Glutamatergic neuron (in vitro differentiated cells): ENCODE measurements at regions not wholly inside any gene's neighbourhood (a gene's known extent, or its start where the extent isn't known, plus 50 kb on each side); places are given as distances from the start of the nearest gene placed in this dataset.

Source experiments
- DNase-seq: peaks from one replicate; pipeline ENCODE4 v3.0.0; 2022
- H3K27ac Mint-ChIP-seq: one replicate; pipeline ENCODE4 v1.8.0; 2020; ENCODE audit warnings: mild to moderate bottlenecking, mixed read lengths, inconsistent platforms; ENCODE audit not compliant: unreplicated experiment
- H3K27me3 Mint-ChIP-seq: one replicate; pipeline ENCODE4 v1.8.0; 2020; ENCODE audit warnings: mild to moderate bottlenecking, moderate library complexity, mixed read lengths, inconsistent platforms; ENCODE audit not compliant: unreplicated experiment
- H3K36me3 Mint-ChIP-seq: one replicate; pipeline ENCODE4 v1.8.0; 2020; ENCODE audit warnings: mild to moderate bottlenecking, mixed read lengths, inconsistent platforms; ENCODE audit not compliant: unreplicated experiment
- H3K4me1 Mint-ChIP-seq: one replicate; pipeline ENCODE4 v1.8.0; 2020; ENCODE audit warnings: mild to moderate bottlenecking, low read depth, mixed read lengths, inconsistent platforms; ENCODE audit not compliant: unreplicated experiment
- H3K4me3 Mint-ChIP-seq: one replicate; pipeline ENCODE4 v1.8.0; 2020; ENCODE audit warnings: mild to moderate bottlenecking, mixed read lengths, inconsistent platforms; ENCODE audit not compliant: unreplicated experiment
- H3K9me3 Mint-ChIP-seq: one replicate; pipeline ENCODE4 v1.8.0; 2020; ENCODE audit warnings: mild to moderate bottlenecking, moderate library complexity, mixed read lengths, inconsistent platforms; ENCODE audit not compliant: unreplicated experiment
- TF ChIP-seq, protein P1 (sequence below): fragments of 200-600 bp; sonication (generic); IDR thresholded peaks from one replicate; pipeline ENCODE4 v1.5.0; 2021; ENCODE audit not compliant: partially characterized antibody, unreplicated experiment

DNA sequence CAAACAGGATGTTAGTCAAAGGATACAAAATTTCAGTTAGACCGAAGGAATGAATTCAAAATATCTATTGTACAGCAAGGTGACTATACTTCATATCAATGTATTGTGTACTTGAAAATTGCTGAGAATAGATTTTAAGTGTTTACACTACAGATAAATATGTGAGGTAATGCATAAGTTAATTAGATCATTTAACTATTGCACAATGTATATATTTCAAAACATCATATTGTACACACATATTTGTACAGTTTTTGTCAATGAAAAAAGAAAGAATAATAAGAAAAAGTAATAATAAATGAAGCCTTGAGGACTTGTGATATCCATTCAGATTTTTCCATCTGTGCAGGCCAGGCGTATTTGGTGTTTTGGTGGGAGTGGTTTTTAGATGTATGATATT lies 367.4 kb upstream of the SNX7 start:
- Mint-ChIP-seq H3K27ac (no peak overlapping the region), H3K4me1 (peaks cover 5% of the 10 kb centered on the region), H3K27me3 (no peaks in the 10 kb centered on the region), H3K9me3 (no peaks in the 10 kb centered on the region), H3K4me3 (no peak overlapping the region), H3K36me3 (no peaks in the 10 kb centered on the region)
- TF ChIP-seq, protein P1, sequence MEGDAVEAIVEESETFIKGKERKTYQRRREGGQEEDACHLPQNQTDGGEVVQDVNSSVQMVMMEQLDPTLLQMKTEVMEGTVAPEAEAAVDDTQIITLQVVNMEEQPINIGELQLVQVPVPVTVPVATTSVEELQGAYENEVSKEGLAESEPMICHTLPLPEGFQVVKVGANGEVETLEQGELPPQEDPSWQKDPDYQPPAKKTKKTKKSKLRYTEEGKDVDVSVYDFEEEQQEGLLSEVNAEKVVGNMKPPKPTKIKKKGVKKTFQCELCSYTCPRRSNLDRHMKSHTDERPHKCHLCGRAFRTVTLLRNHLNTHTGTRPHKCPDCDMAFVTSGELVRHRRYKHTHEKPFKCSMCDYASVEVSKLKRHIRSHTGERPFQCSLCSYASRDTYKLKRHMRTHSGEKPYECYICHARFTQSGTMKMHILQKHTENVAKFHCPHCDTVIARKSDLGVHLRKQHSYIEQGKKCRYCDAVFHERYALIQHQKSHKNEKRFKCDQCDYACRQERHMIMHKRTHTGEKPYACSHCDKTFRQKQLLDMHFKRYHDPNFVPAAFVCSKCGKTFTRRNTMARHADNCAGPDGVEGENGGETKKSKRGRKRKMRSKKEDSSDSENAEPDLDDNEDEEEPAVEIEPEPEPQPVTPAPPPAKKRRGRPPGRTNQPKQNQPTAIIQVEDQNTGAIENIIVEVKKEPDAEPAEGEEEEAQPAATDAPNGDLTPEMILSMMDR = no peak
- no peak for DNase-seq

DNA sequence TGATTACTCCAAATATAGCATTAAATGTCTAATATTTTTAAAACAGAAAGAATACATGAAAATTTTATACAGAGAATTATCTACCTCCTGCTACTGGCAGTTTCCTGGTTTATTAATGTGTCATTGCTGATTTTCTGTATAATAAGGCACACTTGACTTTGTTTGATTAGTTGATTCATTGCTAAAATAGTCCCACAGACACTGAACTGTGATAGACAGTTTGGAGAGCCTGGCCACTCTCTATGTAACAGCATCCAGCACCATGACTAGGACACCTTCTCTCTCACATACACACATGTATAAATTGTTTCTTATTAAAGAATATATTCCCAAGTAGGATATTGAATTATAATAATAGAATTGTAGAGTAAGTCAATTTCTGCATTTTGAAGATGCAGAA lies 368.5 kb upstream of the SNX7 start:
- H3K27me3 Mint-ChIP-seq = no peaks in the 10 kb centered on the region
- no peaks in the 10 kb centered on the region for H3K4me1 Mint-ChIP-seq
- no peak overlapping the region for H3K4me3 Mint-ChIP-seq
- H3K36me3 Mint-ChIP-seq = no peaks in the 10 kb centered on the region
- no peak for DNase-seq
- H3K27ac Mint-ChIP-seq = no peak overlapping the region
- H3K9me3 Mint-ChIP-seq = no peaks in the 10 kb centered on the region
- TF ChIP-seq, protein P1 = no peak

DNA sequence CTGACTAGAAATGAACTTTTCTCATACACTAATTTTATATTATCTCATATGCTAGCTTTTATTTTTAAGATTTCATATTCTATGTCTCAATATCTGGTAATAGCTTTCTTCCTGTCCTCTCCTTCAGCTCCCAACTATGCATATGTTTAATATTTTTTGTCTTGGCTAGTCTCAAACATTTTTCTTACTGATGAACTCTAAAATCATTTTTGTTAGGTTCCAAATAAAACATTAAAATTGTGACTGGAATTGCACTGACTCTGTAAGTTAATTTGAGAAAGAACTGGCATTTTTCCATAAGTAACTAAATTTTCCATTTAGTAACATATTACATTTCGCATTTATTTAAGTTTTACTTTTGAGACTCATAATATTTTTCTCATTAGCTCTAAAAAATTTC lies 368.5 kb upstream of the DPYD start:
- no peak overlapping the region for H3K27ac Mint-ChIP-seq
- no peak overlapping the region for H3K4me3 Mint-ChIP-seq
- no peaks in the 10 kb centered on the region for H3K4me1 Mint-ChIP-seq
- H3K27me3 Mint-ChIP-seq = no peaks in the 10 kb centered on the region
- no peak for DNase-seq
- H3K9me3 Mint-ChIP-seq = no peaks in the 10 kb centered on the region
- no peaks in the 10 kb centered on the region for H3K36me3 Mint-ChIP-seq
- TF ChIP-seq, protein P1 = no peak

DNA sequence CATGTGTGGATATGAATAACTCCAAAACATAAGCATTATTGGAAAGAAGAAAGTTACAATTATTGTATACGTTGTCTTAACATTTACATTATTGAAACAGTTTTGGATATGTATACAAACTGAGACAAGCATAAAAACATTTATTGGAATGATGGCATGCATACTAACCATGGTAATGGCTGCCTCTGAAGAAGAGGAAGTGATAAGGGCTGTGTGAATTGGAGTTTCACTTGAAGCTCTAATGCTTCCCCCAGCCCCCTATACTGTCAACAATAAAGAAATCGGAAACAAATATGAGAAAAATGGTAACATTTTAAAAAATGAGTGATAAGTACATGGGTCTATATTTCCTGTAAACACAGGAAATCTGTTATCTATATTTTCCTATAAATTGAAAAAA lies 367.7 kb upstream of the DPYD start:
- DNase-seq = no peak
- Mint-ChIP-seq H3K4me3 (no peak overlapping the region), H3K36me3 (no peaks in the 10 kb centered on the region), H3K9me3 (no peaks in the 10 kb centered on the region), H3K4me1 (no peaks in the 10 kb centered on the region), H3K27ac (no peak overlapping the region), H3K27me3 (no peaks in the 10 kb centered on the region)
- TF ChIP-seq, protein P1 = no peak

DNA sequence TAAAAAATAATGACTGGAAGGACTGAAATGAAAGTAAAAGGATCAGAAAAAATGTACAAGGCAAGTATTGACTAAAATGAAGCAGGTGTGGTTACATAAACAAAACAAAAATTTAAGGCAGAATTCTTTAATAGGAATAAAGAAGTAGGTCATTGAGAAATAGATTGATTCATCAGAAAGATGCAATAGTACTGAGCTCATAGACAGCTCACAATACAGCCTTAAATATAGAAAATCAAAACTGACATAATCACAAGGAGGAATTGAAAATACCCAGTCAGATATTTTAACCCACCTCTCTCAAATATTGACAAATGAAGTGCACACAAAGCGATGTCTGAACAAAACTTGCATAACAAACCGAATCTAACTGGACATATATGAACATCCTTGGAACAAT lies 366.8 kb upstream of the DPYD start:
- no peaks in the 10 kb centered on the region for H3K9me3 Mint-ChIP-seq
- DNase-seq = no peak
- TF ChIP-seq, protein P1 = no peak
- no peaks in the 10 kb centered on the region for H3K36me3 Mint-ChIP-seq
- H3K4me3 Mint-ChIP-seq = no peak overlapping the region
- no peaks in the 10 kb centered on the region for H3K27me3 Mint-ChIP-seq
- H3K27ac Mint-ChIP-seq = no peak overlapping the region
- no peaks in the 10 kb centered on the region for H3K4me1 Mint-ChIP-seq
